HL-60 (cell line): ENCODE measurements at regions not wholly inside any gene's neighbourhood (a gene's known extent, or its start where the extent isn't known, plus 50 kb on each side); places are given as distances from the start of the nearest gene placed in this dataset.

ENCODE experiments used
- DNase-seq, 2 experiments: peaks; one replicate each; pipeline ENCODE4 v3.0.0-alpha.2; 2010 to 2020; ENCODE audit warnings: low read depth in 1 of 2, low spot score in 1 of 2
- H3K27ac ChIP-seq: fragments of 250-450 bp; sonication (Bioruptor Pico); replicated peaks from 2 replicates; pipeline ENCODE4 v1.5.1; 2020; ENCODE audit warnings: mild to moderate bottlenecking, moderate library complexity
- H3K27me3 ChIP-seq: fragments of 250-450 bp; sonication (Bioruptor Pico); 2 replicates; pipeline ENCODE4 v1.5.1; 2021; ENCODE audit warnings: mild to moderate bottlenecking, moderate library complexity; ENCODE audit not compliant: insufficient read depth, poor library complexity, severe bottlenecking
- H3K4me3 ChIP-seq: replicated peaks from 2 replicates; pipeline ENCODE4 v1.5.1; 2011; ENCODE audit warnings: mild to moderate bottlenecking, control low read depth, low read length; ENCODE audit not compliant: insufficient read depth
- CTCF ChIP-seq: IDR thresholded peaks from one replicate; pipeline ENCODE4 v1.5.1; 2011; ENCODE audit warnings: low read length, control low read depth, inconsistent platforms; ENCODE audit not compliant: insufficient read depth
- GABPA ChIP-seq: IDR thresholded peaks from 2 replicates; pipeline ENCODE4 v1.6.1; 2012; ENCODE audit warnings: low read depth
- POLR2AphosphoS5 ChIP-seq: IDR thresholded peaks from 2 replicates; pipeline ENCODE4 v1.6.1; 2012; ENCODE audit warnings: low read depth
- SPI1 ChIP-seq: IDR thresholded peaks from 2 replicates; pipeline ENCODE4 v1.6.1; 2012; ENCODE audit warnings: low read depth, mild to moderate bottlenecking, borderline replicate concordance
- TF ChIP-seq, protein P1 (sequence below): IDR thresholded peaks from 2 replicates; pipeline ENCODE4 v1.6.1; 2012; ENCODE audit warnings: low read depth; ENCODE audit not compliant: insufficient replicate concordance

DNA sequence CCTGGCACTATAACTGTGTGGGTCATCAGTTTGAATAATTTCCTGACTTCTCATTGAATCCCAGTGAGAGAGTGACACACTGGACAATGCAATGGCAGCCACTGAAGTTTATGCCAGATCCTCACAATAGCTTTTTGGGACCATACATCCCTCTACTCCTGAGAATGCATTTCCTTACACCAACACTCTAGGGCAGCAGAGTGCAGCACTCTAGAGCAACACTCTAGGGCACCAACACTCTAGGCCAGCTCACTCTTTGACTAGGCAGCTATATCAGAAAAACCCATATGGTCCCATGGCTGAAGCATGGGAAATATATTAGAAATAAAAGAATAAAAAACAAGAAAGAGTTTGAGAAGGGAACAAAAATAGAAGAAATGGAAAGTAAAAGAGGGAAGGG lies 309.2 kb downstream of the MAP2K6 start:
- Histone ChIP-seq H3K4me3 (no peak overlapping the region), H3K27me3 (no peaks in the 10 kb centered on the region), H3K27ac (no peak overlapping the region)
- DNase-seq: no peak
- TF ChIP-seq, protein P1, sequence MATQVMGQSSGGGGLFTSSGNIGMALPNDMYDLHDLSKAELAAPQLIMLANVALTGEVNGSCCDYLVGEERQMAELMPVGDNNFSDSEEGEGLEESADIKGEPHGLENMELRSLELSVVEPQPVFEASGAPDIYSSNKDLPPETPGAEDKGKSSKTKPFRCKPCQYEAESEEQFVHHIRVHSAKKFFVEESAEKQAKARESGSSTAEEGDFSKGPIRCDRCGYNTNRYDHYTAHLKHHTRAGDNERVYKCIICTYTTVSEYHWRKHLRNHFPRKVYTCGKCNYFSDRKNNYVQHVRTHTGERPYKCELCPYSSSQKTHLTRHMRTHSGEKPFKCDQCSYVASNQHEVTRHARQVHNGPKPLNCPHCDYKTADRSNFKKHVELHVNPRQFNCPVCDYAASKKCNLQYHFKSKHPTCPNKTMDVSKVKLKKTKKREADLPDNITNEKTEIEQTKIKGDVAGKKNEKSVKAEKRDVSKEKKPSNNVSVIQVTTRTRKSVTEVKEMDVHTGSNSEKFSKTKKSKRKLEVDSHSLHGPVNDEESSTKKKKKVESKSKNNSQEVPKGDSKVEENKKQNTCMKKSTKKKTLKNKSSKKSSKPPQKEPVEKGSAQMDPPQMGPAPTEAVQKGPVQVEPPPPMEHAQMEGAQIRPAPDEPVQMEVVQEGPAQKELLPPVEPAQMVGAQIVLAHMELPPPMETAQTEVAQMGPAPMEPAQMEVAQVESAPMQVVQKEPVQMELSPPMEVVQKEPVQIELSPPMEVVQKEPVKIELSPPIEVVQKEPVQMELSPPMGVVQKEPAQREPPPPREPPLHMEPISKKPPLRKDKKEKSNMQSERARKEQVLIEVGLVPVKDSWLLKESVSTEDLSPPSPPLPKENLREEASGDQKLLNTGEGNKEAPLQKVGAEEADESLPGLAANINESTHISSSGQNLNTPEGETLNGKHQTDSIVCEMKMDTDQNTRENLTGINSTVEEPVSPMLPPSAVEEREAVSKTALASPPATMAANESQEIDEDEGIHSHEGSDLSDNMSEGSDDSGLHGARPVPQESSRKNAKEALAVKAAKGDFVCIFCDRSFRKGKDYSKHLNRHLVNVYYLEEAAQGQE: no peak
- TF ChIP-seq CTCF: no peak
- TF ChIP-seq POLR2AphosphoS5: no peak
- no peak for TF ChIP-seq SPI1
- TF ChIP-seq GABPA: no peak

DNA sequence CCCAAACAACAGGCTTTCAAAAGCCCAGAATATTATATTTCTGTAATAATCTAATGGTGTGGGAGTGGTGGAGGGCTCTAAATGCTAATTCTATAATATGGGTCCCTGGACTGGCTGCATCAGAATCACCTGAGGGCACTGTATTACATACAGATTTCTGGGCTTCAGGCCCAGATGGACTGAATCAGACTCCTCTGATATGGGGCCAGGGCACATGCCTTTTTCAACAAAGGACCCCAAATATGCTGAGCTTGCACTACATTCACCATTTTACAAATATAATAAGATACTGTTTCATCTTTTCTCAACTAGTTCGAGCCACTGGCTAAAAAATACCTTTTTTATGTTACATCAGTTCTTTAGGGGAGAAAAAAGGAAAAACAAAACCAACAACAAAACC lies 309.7 kb downstream of the MAP2K6 start:
- H3K27ac ChIP-seq: no peak overlapping the region
- H3K27me3 ChIP-seq: no peaks in the 10 kb centered on the region
- TF ChIP-seq POLR2AphosphoS5 (no peak), GABPA (no peak), CTCF (no peak), SPI1 (no peak)
- TF ChIP-seq, protein P1: no peak
- no peak for DNase-seq
- no peak overlapping the region for H3K4me3 ChIP-seq

GRCh38 chr17:69725146-69725545 lies 310.6 kb downstream of the MAP2K6 start:
- H3K4me3 ChIP-seq: no peak overlapping the region
- no peaks in the 10 kb centered on the region for H3K27me3 ChIP-seq
- TF ChIP-seq GABPA: no peak
- no peak overlapping the region for H3K27ac ChIP-seq
- DNase-seq: no peak

DNA sequence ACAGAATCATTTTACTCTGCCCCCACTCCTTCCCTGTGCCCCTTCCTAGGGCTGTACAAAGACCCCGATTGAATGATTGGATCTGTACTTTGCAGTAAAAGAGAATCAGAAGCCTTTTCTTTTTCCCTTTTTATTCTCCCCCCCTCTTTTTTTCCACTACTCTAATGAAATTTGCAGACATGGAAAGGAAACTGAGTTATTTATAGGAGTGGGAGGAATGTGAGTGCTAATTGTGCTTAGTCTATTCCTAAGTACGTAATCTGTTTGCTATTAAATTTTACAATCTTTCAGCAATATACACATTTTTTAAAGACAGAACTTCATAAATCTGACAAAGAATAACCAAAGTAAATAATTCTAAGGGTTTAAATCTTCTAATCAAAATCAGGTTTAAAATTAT lies 314.3 kb downstream of the MAP2K6 start:
- Histone ChIP-seq H3K27me3 (no peaks in the 10 kb centered on the region), H3K4me3 (no peak overlapping the region), H3K27ac (no peak overlapping the region)
- no peak for DNase-seq
- TF ChIP-seq POLR2AphosphoS5 (no peak), GABPA (no peak), SPI1 (no peak), CTCF (no peak)
- TF ChIP-seq, protein P1: no peak
